Transverse colon (tissue), 4 donors: ENCODE measurements at regions not wholly inside any gene's neighbourhood (a gene's known extent, or its start where the extent isn't known, plus 50 kb on each side); places are given as distances from the start of the nearest gene placed in this dataset.

Experiments
- EP300 ChIP-seq: sonication (generic); formaldehyde crosslinking; IDR thresholded peaks from one replicate; pipeline ENCODE4 v1.6.1; 2017; ENCODE audit warnings: antibody characterized with exemption, low read depth
- POLR2A ChIP-seq: fragments of 450-650 bp; IDR thresholded peaks from one replicate; pipeline ENCODE4 v1.6.1; 2016; ENCODE audit warnings: antibody characterized with exemption, mild to moderate bottlenecking, moderate library complexity
- POLR2AphosphoS5 ChIP-seq, 3 donors: sonication (generic); formaldehyde crosslinking; IDR thresholded peaks; one replicate each; pipeline ENCODE4 v1.6.1; 2016; ENCODE audit warnings: antibody characterized with exemption in 3 of 3
- TF ChIP-seq, protein P1 (sequence below), 5 experiments: fragments of 200-600 bp in 3 of 5; fragments of 450-650 bp in 2 of 5; sonication (generic) in 3 of 5; IDR thresholded peaks; 1 replicate in 2 of 5; 2 replicates in 3 of 5; pipeline ENCODE4 v1.5.1; 2016 to 2017; ENCODE audit warnings: antibody characterized with exemption in 5 of 5, inconsistent platforms in 3 of 5, mild to moderate bottlenecking in 2 of 5, moderate library complexity in 1 of 5

DNA sequence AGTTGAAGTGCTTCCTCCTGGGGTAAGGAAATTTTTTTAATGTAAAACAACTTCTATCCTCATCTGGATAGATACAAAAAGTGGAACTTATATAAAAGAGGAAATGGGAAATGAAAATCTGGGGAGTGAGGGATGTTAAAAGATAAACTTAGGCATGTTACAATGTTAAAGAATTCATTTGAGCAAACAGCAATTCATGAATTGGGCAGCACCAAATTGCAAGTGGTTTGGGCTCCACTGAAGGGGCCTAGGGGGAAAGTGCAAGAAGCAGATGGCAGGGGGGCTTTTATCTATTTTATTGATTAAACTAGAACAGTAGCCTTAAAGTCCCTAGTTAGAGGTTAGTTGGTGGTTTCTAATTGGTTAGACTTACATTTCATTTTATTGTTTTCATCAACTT lies 118.1 kb upstream of the NAP1L1 start:
- TF ChIP-seq, protein P1, sequence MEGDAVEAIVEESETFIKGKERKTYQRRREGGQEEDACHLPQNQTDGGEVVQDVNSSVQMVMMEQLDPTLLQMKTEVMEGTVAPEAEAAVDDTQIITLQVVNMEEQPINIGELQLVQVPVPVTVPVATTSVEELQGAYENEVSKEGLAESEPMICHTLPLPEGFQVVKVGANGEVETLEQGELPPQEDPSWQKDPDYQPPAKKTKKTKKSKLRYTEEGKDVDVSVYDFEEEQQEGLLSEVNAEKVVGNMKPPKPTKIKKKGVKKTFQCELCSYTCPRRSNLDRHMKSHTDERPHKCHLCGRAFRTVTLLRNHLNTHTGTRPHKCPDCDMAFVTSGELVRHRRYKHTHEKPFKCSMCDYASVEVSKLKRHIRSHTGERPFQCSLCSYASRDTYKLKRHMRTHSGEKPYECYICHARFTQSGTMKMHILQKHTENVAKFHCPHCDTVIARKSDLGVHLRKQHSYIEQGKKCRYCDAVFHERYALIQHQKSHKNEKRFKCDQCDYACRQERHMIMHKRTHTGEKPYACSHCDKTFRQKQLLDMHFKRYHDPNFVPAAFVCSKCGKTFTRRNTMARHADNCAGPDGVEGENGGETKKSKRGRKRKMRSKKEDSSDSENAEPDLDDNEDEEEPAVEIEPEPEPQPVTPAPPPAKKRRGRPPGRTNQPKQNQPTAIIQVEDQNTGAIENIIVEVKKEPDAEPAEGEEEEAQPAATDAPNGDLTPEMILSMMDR (IDR thresholded peaks at IDR 0.05), result no peak
- TF ChIP-seq POLR2AphosphoS5 (IDR thresholded peaks at IDR 0.05) (no peak), EP300 (no peak), POLR2A (no peak)
